GM12878 (cell line): ENCODE measurements at regions not wholly inside any gene's neighbourhood (a gene's known extent, or its start where the extent isn't known, plus 50 kb on each side); places are given as distances from the start of the nearest gene placed in this dataset.

ENCODE experiments used
- ATAC-seq: fragments of 200-7000 bp; cut with Tn5 transposase; 3 replicates; pipeline ENCODE4 v1.9.1; 2020; ENCODE audit warnings: mild to moderate bottlenecking, moderate library complexity
- BruUV-seq: library from RNA; stranded (reverse); fragments of 400-500 nt; replicated peaks from 2 replicates; lab custom pipeline; 2021; lab: Mats Ljungman, UMichigan
- CTCF ChIA-PET: fragments of 300-600 bp; sonication (Branson Sonifier 250); formaldehyde crosslinking; extraction: SDS; loops from one replicate; lab custom pipeline; 2021; ENCODE audit warnings: inconsistent platforms; lab: Yijun Ruan, JAX
- POLR2A ChIA-PET: fragments of 350-600 bp; formaldehyde crosslinking; extraction: SDS; loops from one replicate; lab custom pipeline; 2021; ENCODE audit warnings: inconsistent platforms; lab: Charles Lee
- RAD21 ChIA-PET: fragments of 300-600 bp; sonication (Branson Sonifier 250); formaldehyde crosslinking; loops from one replicate; lab custom pipeline; 2023; ENCODE audit warnings: antibody characterized with exemption; ENCODE audit not compliant: unreplicated experiment; lab: Charles Lee
- SMC1A ChIA-PET: fragments of 300-600 bp; sonication (Branson Sonifier 250); formaldehyde crosslinking; loops from one replicate; lab custom pipeline; 2023; ENCODE audit not compliant: unreplicated experiment, uncharacterized antibody; lab: Charles Lee
- DNase-seq: peaks from one replicate; pipeline ENCODE4 v3.0.0-alpha.2; 2011; ENCODE audit warnings: low read depth, low spot score
- FAIRE-seq: peaks from 3 replicates; lab custom pipeline; 2011; peaks lifted over from hg19 to GRCh38; lab: Jason Lieb, UNC
- H2AFZ ChIP-seq: 2 replicates; pipeline ENCODE4 v1.6.0; 2011; ENCODE audit warnings: low read depth, low read length, control low read depth; ENCODE audit not compliant: control insufficient read depth
- H3K27ac ChIP-seq: 2 replicates; pipeline ENCODE4 v1.5.1; 2011; ENCODE audit warnings: control low read depth; ENCODE audit not compliant: control insufficient read depth, insufficient read depth
- H3K27me3 ChIP-seq, 2 experiments: replicated peaks in 1 of 2; 2 replicates each; pipeline versions ENCODE4 v1.6.0 to v1.6.1; 2011; ENCODE audit warnings: low read length in 1 of 2; ENCODE audit not compliant: control insufficient read depth in 2 of 2, insufficient read depth in 2 of 2
- H3K36me3 ChIP-seq, 2 experiments: 2 replicates each; pipeline ENCODE4 v1.5.1; 2011; ENCODE audit warnings: low read length in 1 of 2; ENCODE audit not compliant: control insufficient read depth in 2 of 2, insufficient read depth in 2 of 2
- H3K4me1 ChIP-seq: 2 replicates; pipeline ENCODE4 v1.6.1; 2011; ENCODE audit warnings: mild to moderate bottlenecking, low read length, moderate library complexity, mixed read lengths; ENCODE audit not compliant: control insufficient read depth, insufficient read depth
- H3K4me2 ChIP-seq: 2 replicates; pipeline ENCODE4 v1.6.0; 2011; ENCODE audit warnings: control low read depth; ENCODE audit not compliant: control insufficient read depth, insufficient read depth
- H3K4me3 ChIP-seq: fragments of 200-600 bp; sonication (generic); 2 replicates; pipeline ENCODE4 v1.5.1; 2016
- H3K79me2 ChIP-seq: 2 replicates; pipeline ENCODE4 v1.6.0; 2011; ENCODE audit warnings: low read length; ENCODE audit not compliant: control insufficient read depth, insufficient read depth
- H3K9ac ChIP-seq: 2 replicates; pipeline ENCODE4 v1.8.0; 2011; ENCODE audit warnings: low read length, control low read depth, mixed read lengths; ENCODE audit not compliant: control insufficient read depth, insufficient read depth
- H3K9me3 ChIP-seq: replicated peaks from 3 replicates; pipeline ENCODE4 v1.5.1; 2011; ENCODE audit warnings: mild to moderate bottlenecking, low read length; ENCODE audit not compliant: control insufficient read depth, insufficient read depth
- H4K20me1 ChIP-seq: 2 replicates; pipeline ENCODE4 v1.6.0; 2011; ENCODE audit not compliant: control insufficient read depth, insufficient read depth
- ATF3 ChIP-seq: IDR thresholded peaks from 2 replicates; pipeline ENCODE4 v1.6.1; 2011; ENCODE audit warnings: low read depth, mild to moderate bottlenecking, low read length, moderate library complexity, borderline replicate concordance; ENCODE audit errors: extremely low read depth
- BACH1 ChIP-seq: fragments of 450-650 bp; IDR thresholded peaks from 2 replicates; pipeline ENCODE4 v1.6.1; 2017; ENCODE audit warnings: mild to moderate bottlenecking, borderline replicate concordance
- HDAC2 ChIP-seq: fragments of 200-600 bp; sonication (generic); IDR thresholded peaks from 2 replicates; pipeline ENCODE4 v1.6.1; 2017
- KAT2A ChIP-seq: conservative IDR thresholded peaks from 2 replicates; pipeline ENCODE4 v1.6.1; 2011; ENCODE audit warnings: low read depth, low read length; ENCODE audit not compliant: control insufficient read depth
- NFYB ChIP-seq: IDR thresholded peaks from 2 replicates; pipeline ENCODE4 v1.6.1; 2011; ENCODE audit warnings: low read depth, mild to moderate bottlenecking, low read length, improper control_type of control experiment, moderate library complexity; ENCODE audit not compliant: insufficient read depth
- NR2C1 ChIP-seq: fragments of 450-650 bp; IDR thresholded peaks from 2 replicates; pipeline ENCODE4 v1.6.1; 2017; ENCODE audit warnings: antibody characterized with exemption, mild to moderate bottlenecking, moderate library complexity
- RELB ChIP-seq: fragments of 450-650 bp; IDR thresholded peaks from 2 replicates; pipeline ENCODE4 v1.6.1; 2017; ENCODE audit warnings: low read depth, mild to moderate bottlenecking, moderate library complexity
- SKIL ChIP-seq: fragments of 450-650 bp; IDR thresholded peaks from 2 replicates; pipeline ENCODE4 v1.6.1; 2017; ENCODE audit warnings: mild to moderate bottlenecking, low read depth, inconsistent platforms; ENCODE audit not compliant: poor library complexity, severe bottlenecking
- WGBS: methylation state at CpG from one replicate; pipeline ENCODE4 v1.1.6; 2016; ENCODE audit warnings: low lambda C conversion rate; ENCODE audit not compliant: insufficient replicate concordance, insufficient coverage; ENCODE audit errors: missing lambda C conversion rate; 5-methylcytosine and 5-hydroxymethylcytosine counted together
- in situ Hi-C: fragments of 300-500 bp; cut with MboI; formaldehyde crosslinking; loops from 9 replicates; pipeline ENCODE4 v1.14.3; 2018; ENCODE audit warnings: mixed read lengths
- intact Hi-C: fragments of 100-400 bp; cut with micrococcal nuclease; formaldehyde crosslinking; loops from one replicate; pipeline ENCODE4 v1.14.2; 2022; ENCODE audit not compliant: unreplicated experiment

DNA sequence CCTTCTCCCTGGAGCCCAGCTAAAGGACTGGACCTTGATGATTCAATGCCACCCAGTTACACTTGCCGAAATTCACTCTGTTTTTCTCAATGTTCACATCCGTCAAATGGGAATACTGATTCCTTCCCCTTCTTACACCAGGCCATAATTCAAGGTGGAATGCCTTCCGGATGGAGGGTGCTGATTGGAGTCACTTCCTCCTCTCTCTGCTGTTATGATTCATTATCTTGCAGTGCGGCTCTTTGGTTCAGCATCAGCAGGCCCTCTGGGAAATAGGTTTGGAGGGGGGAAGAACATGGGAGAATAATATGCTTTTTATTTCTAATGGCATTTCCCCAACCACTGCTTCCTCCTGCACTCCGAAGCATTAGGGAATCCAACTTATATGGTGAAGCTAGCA, 390.6 kb upstream of the TBX3 start:
- in situ Hi-C loops = no loop called here
- ChIA-PET SMC1A (no interaction called here), CTCF (interaction anchor here (0.6 kb wide), 1 partner anchor 477 kb away, joined by 3 read pairs; no protein-coding TSS in a partner anchor), POLR2A (no interaction called here), RAD21 (no interaction called here)
- Histone ChIP-seq H3K27ac (no peak overlapping the region), H3K4me3 (no peak overlapping the region), H3K36me3 (no peaks in the 10 kb centered on the region), H2AFZ (no peak overlapping the region), H3K9ac (no peak overlapping the region), H3K4me2 (no peak overlapping the region), H4K20me1 (no peaks in the 10 kb centered on the region), H3K9me3 (no peaks in the 10 kb centered on the region), H3K27me3 (no peaks in the 10 kb centered on the region), H3K79me2 (no peaks in the 10 kb centered on the region), H3K4me1 (no peaks in the 10 kb centered on the region)
- no TSS peak for BruUV-seq
- 31% methylated on average over 5 of the region's 5 CpGs for WGBS
- TF ChIP-seq NFYB (no peak), BACH1 (no peak), NR2C1 (no peak), HDAC2 (no peak)
- intact Hi-C loops = no loop called here
- no peak for DNase-seq
- ATAC-seq = no peak
- FAIRE-seq = no peak

DNA sequence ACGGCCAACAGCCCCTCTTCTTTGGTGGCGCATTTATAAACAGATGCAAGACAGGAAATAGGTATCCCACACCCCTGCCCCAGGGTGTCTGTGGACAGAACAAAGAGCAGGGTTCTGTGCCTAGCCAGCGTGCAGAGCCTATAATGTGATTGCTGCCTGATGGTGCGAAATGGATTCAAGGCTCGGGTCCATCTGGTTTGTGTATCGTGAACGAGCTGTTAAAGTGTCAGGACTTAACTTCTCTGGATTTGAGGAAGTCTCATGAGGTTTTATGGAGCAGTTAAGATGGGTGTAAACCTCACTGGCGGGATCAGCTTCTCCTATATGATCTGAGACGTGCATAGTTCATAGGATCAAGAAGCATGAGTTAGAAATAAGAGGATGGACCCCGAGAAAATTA, 388.7 kb upstream of the TBX3 start:
- no peaks in the 10 kb centered on the region for H3K4me1 ChIP-seq
- no peak for TF ChIP-seq ATF3
- TF ChIP-seq RELB = no peak
- no peak for TF ChIP-seq SKIL
- no peak for TF ChIP-seq KAT2A
- no peak overlapping the region for H2AFZ ChIP-seq
- H4K20me1 ChIP-seq = no peaks in the 10 kb centered on the region
- WGBS = 24% methylated on average over 10 of the region's 10 CpGs
- no peaks in the 10 kb centered on the region for H3K27me3 ChIP-seq
- in situ Hi-C loops = no loop called here
- no peak overlapping the region for H3K9ac ChIP-seq
- intact Hi-C loops = no loop called here
- ChIA-PET SMC1A (no interaction called here), RAD21 (no interaction called here), CTCF (interaction anchor here (1.0 kb wide), 1 partner anchor 29 kb away, joined by 3 read pairs; no protein-coding TSS in a partner anchor), POLR2A (no interaction called here)
- DNase-seq (no peak), FAIRE-seq (no peak), ATAC-seq (no peak)
- no peak overlapping the region for H3K27ac ChIP-seq
- H3K4me2 ChIP-seq = no peak overlapping the region
- no TSS peak for BruUV-seq
- H3K4me3 ChIP-seq = no peak overlapping the region
- no peaks in the 10 kb centered on the region for H3K79me2 ChIP-seq
- no peaks in the 10 kb centered on the region for H3K9me3 ChIP-seq
- H3K36me3 ChIP-seq = no peaks in the 10 kb centered on the region
